Nephron (organoid): ENCODE measurements at regions not wholly inside any gene's neighbourhood (a gene's known extent, or its start where the extent isn't known, plus 50 kb on each side); places are given as distances from the start of the nearest gene placed in this dataset.

Source experiments
- H3K27ac Mint-ChIP-seq, 3 experiments: 2 replicates each; pipeline ENCODE4 v1.8.0; 2020; ENCODE audit warnings: mixed read lengths in 3 of 3, mild to moderate bottlenecking in 2 of 3, moderate library complexity in 1 of 3
- H3K27me3 Mint-ChIP-seq: 2 replicates; pipeline ENCODE4 v1.8.0; 2021; ENCODE audit warnings: low read depth, mild to moderate bottlenecking, moderate library complexity, mixed read lengths
- H3K36me3 Mint-ChIP-seq: 2 replicates; pipeline ENCODE4 v1.8.0; 2020; ENCODE audit warnings: low read depth, mixed read lengths
- H3K4me1 Mint-ChIP-seq: 2 replicates; pipeline ENCODE4 v1.8.0; 2020; ENCODE audit warnings: mixed read lengths
- H3K4me3 Mint-ChIP-seq, 3 experiments: 2 replicates each; pipeline ENCODE4 v1.8.0; 2020; ENCODE audit warnings: mild to moderate bottlenecking in 3 of 3, mixed read lengths in 3 of 3, moderate library complexity in 2 of 3
- H3K9me3 Mint-ChIP-seq: 2 replicates; pipeline ENCODE4 v1.8.0; 2020; ENCODE audit warnings: mixed read lengths
- CTCF ChIP-seq, 3 experiments: fragments of 200-600 bp; sonication (generic); IDR thresholded peaks; one replicate each; pipeline ENCODE4 v1.5.0; 2021; ENCODE audit warnings: antibody characterized with exemption in 3 of 3; ENCODE audit not compliant: unreplicated experiment in 3 of 3

- Mint-ChIP-seq H3K4me1 (peaks cover 53% of the 10 kb centered on the region), H3K4me3 (peak overlapping the region; percentile 75 to 84 (median 81)), H3K27ac (peak overlapping the region in 2 of 3 experiments; percentile 28 to 72), H3K36me3 (peaks cover 14% of the 10 kb centered on the region), H3K27me3 (no peaks in the 10 kb centered on the region), H3K9me3 (no peaks in the 10 kb centered on the region)
- no peak for TF ChIP-seq CTCF (IDR thresholded peaks at IDR 0.05; ENCODE audit: unreplicated experiment in 3 of 3)
These were observed 93.3 kb downstream of the RFLNA start for GRCh38 chr12:124388038-124388671.

DNA sequence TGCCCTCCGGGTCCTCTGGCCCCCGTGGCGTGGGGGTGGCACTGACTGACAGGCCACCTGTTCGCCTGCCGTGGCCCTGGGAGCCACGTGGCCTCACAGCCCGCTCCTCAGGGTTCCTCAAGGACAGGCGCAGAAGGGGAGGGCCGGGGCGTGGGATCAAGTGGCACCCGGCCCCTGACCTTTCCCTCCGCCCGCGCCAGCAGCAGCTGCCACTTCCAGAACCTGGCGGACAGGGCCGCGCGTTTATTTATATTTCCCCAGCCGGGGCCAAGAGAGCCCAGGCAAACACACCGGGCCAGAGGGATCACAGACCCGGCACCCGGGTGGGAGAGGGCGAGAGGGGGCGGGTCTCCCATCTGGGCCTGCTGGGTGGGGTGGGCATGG is 92.6 kb downstream of the RFLNA start:
- Mint-ChIP-seq H3K36me3 (peaks cover 15% of the 10 kb centered on the region), H3K4me1 (peaks cover 51% of the 10 kb centered on the region), H3K4me3 (peak overlapping the region in 2 of 3 experiments; percentile 81 to 84)

DNA sequence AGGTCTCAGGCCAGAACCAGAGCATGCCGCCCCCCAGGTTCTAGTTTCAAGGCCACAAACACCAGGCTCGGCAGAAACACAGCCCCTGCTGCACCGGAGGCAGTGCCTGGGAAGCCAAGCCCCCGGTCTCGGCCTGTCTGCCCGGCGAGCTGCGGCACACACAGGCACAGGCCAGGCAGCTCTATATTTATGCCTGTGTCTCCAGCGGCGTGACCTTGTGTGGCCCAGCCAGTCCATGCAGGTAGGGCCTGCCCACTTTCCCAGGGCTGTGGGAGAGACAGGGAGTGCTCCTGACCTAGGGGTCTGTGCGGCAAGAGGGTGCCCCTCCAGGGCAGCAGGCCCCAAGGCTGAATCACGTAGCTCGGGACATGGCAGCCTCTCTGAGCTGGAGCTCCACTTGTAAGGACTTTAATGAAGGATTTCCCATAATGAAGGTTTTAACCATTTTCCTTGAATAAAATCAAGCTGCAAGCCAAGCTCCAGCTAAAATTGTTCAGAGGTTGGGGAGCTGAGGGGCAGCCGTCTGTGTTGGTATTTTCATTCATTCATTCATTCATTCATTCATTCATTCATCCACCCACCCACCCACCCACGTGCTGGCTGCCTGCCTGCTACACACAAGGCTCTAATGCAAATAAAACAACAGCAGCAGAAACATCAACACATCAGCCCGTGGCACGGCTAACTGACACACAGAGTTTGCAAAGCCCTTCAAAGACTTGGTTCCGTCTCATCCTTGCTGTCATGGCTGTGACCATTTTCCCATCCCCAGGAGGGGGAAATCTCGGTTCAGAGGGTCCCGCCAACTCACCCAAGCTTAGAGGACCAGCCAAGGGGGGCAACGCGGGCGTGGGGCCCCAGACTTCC is 92.0 kb downstream of the RFLNA start:
- Mint-ChIP-seq H3K9me3 (no peaks in the 10 kb centered on the region), H3K4me3 (peak overlapping the region; percentile 43 to 81 (median 57)), H3K27me3 (no peaks in the 10 kb centered on the region), H3K4me1 (peaks cover 51% of the 10 kb centered on the region), H3K27ac (peak overlapping the region; percentile 39 to 72 (median 50)), H3K36me3 (peaks cover 17% of the 10 kb centered on the region)
- TF ChIP-seq CTCF (IDR thresholded peaks at IDR 0.05; ENCODE audit: unreplicated experiment in 3 of 3) = no peak

More for the DNA sequence above, 92.6 kb downstream of the RFLNA start:
- Mint-ChIP-seq H3K27ac (peak overlapping the region in 2 of 3 experiments; percentile 50 to 72), H3K9me3 (no peaks in the 10 kb centered on the region), H3K27me3 (no peaks in the 10 kb centered on the region)
- TF ChIP-seq CTCF (IDR thresholded peaks at IDR 0.05; ENCODE audit: unreplicated experiment in 3 of 3) = no peak

DNA sequence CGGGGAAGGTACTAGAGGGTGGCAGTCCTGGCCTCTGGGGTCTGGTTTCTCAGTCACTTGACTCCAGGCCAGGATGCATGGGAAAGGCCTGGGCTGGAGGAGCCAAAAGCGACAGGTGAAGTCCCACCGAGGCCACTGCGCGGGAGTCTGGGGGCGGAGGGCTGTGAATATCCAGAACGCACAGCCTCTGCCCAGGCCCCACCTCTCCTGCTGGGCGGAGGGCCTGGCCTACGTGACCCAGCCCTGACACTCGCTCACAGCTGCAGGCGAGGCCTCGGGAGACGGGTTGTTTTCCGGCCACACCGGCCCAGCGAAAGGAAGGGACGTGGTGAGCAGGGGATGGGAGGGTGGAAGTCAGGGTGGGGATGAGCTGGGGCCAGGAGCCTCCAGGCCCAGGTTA is 91.2 kb downstream of the RFLNA start:
- Mint-ChIP-seq H3K36me3 (peaks cover 18% of the 10 kb centered on the region), H3K9me3 (no peaks in the 10 kb centered on the region), H3K4me3 (peak overlapping the region in 2 of 3 experiments; percentile 13 to 69), H3K27ac (peak overlapping the region in 2 of 3 experiments; percentile 68 to 89), H3K27me3 (no peaks in the 10 kb centered on the region), H3K4me1 (peaks cover 51% of the 10 kb centered on the region)
- no peak for TF ChIP-seq CTCF (IDR thresholded peaks at IDR 0.05; ENCODE audit: unreplicated experiment in 3 of 3)

GRCh38 chr12:124385219-124385969 is 90.5 kb downstream of the RFLNA start:
- Mint-ChIP-seq H3K27me3 (no peaks in the 10 kb centered on the region), H3K4me3 (peak overlapping the region; percentile 40 to 69 (median 65)), H3K4me1 (peaks cover 54% of the 10 kb centered on the region), H3K27ac (peak overlapping the region; percentile 61 to 89 (median 68)), H3K36me3 (peaks cover 19% of the 10 kb centered on the region), H3K9me3 (no peaks in the 10 kb centered on the region)
- no peak for TF ChIP-seq CTCF (IDR thresholded peaks at IDR 0.05; ENCODE audit: unreplicated experiment in 3 of 3)
